ENCODE measurements at regions not wholly inside any gene's neighbourhood (a gene's known extent, or its start where the extent isn't known, plus 50 kb on each side); places are given as distances from the start of the nearest gene placed in this dataset.

GRCh38 chr6:78157606-78158005 is 504.8 kb downstream of the MEI4 start:
- no peak for TF ChIP-seq CTCF (IDR thresholded peaks at IDR 0.05; ENCODE audit: low read length)
- TF ChIP-seq EZH2 (IDR thresholded peaks at IDR 0.05; ENCODE audit: borderline replicate concordance, low read length) = no peak

Measured in OCI-LY1 (cell line).